SHP77 (cell line): ENCODE measurements at regions not wholly inside any gene's neighbourhood (a gene's known extent, or its start where the extent isn't known, plus 50 kb on each side); places are given as distances from the start of the nearest gene placed in this dataset.

ENCODE experiments used
- DNase-seq, 2 experiments: peaks; one replicate each; lab custom pipeline; 2025; lab: John Stamatoyannopoulos, UW

- DNase-seq, result no peak
These were observed 555.3 kb downstream of the BUD13 start for GRCh38 chr11:116217441-116217840.

- DNase-seq, result peak; percentile 43 to 49
These were observed 555.8 kb downstream of the BUD13 start for GRCh38 chr11:116217006-116217405.

- DNase-seq, result peak; percentile 33 to 34
These were observed 557.2 kb downstream of the BUD13 start for GRCh38 chr11:116215471-116216113.

GRCh38 chr11:116211147-116211546, 561.6 kb downstream of the BUD13 start:
- no peak for DNase-seq

- no peak for DNase-seq
These were observed 562.1 kb downstream of the BUD13 start for GRCh38 chr11:116210663-116211062.

GRCh38 chr11:116209255-116209654, 563.5 kb downstream of the BUD13 start:
- DNase-seq, result no peak

- no peak for DNase-seq
These were observed 565.2 kb downstream of the BUD13 start for GRCh38 chr11:116207421-116208141.

- no peak for DNase-seq
These were observed 565.8 kb downstream of the BUD13 start for GRCh38 chr11:116207019-116207418.

- no peak for DNase-seq
These were observed 569.9 kb downstream of the BUD13 start for GRCh38 chr11:116202922-116203321.

- no peak for DNase-seq
These were observed 572.2 kb downstream of the BUD13 start for GRCh38 chr11:116200564-116200963.

- peak; percentile 87 to 93 for DNase-seq
These were observed 573.6 kb downstream of the BUD13 start for GRCh38 chr11:116199182-116199581.

GRCh38 chr11:116194156-116194904, 578.5 kb downstream of the BUD13 start:
- no peak for DNase-seq

- peak; percentile 13 to 26 for DNase-seq
These were observed 579.3 kb downstream of the BUD13 start for GRCh38 chr11:116193321-116194131.

- peak in 1 of 2 experiments; percentile 27 for DNase-seq
These were observed 580.1 kb downstream of the BUD13 start for GRCh38 chr11:116192509-116193210.

GRCh38 chr11:116190861-116191260, 581.9 kb downstream of the BUD13 start:
- DNase-seq, result no peak

GRCh38 chr11:116189408-116190170, 583.2 kb downstream of the BUD13 start:
- DNase-seq, result no peak

- no peak for DNase-seq
These were observed 584.4 kb downstream of the BUD13 start for GRCh38 chr11:116188350-116188749.

- no peak for DNase-seq
These were observed 585.8 kb downstream of the BUD13 start for GRCh38 chr11:116187026-116187425.

- no peak for DNase-seq
These were observed 587.2 kb downstream of the BUD13 start for GRCh38 chr11:116185551-116185950.

GRCh38 chr11:116184763-116185162, 588.0 kb downstream of the BUD13 start:
- no peak for DNase-seq
